ENCODE measurements at regions not wholly inside any gene's neighbourhood (a gene's known extent, or its start where the extent isn't known, plus 50 kb on each side); places are given as distances from the start of the nearest gene placed in this dataset.

- TF ChIP-seq POLR3A (IDR thresholded peaks at IDR 0.05; ENCODE audit: borderline replicate concordance, extremely low read depth, insufficient read depth, insufficient read length) = no peak
- no peak for TF ChIP-seq NCOA4 (IDR thresholded peaks at IDR 0.05; ENCODE audit: partially characterized antibody)
- TF ChIP-seq FOXK2 (conservative IDR thresholded peaks at IDR 0.05 in 1 of 2, IDR thresholded peaks at IDR 0.05 in 1 of 2; ENCODE audit: low read depth in 2 of 2) = no peak
- no peak for TF ChIP-seq COPS2 (conservative IDR thresholded peaks at IDR 0.05)
- TF ChIP-seq CCNT2 (IDR thresholded peaks at IDR 0.05; ENCODE audit: borderline replicate concordance, extremely low read depth, insufficient read length, low read depth, low read length) = no peak
- TF ChIP-seq, protein P1, sequence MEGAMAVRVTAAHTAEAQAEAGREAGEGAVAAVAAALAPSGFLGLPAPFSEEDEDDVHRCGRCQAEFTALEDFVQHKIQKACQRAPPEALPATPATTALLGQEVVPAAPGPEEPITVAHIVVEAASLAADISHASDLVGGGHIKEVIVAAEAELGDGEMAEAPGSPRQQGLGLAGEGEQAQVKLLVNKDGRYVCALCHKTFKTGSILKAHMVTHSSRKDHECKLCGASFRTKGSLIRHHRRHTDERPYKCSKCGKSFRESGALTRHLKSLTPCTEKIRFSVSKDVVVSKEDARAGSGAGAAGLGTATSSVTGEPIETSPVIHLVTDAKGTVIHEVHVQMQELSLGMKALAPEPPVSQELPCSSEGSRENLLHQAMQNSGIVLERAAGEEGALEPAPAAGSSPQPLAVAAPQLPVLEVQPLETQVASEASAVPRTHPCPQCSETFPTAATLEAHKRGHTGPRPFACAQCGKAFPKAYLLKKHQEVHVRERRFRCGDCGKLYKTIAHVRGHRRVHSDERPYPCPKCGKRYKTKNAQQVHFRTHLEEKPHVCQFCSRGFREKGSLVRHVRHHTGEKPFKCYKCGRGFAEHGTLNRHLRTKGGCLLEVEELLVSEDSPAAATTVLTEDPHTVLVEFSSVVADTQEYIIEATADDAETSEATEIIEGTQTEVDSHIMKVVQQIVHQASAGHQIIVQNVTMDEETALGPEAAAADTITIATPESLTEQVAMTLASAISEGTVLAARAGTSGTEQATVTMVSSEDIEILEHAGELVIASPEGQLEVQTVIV (CRISPR knock-in tag; IDR thresholded peaks at IDR 0.05; ENCODE audit: borderline replicate concordance) = no peak
- no peak for TF ChIP-seq KAT7 (CRISPR knock-in tag; IDR thresholded peaks at IDR 0.05; ENCODE audit: borderline replicate concordance)
- no peak for TF ChIP-seq MBD2 (IDR thresholded peaks at IDR 0.05; ENCODE audit: borderline replicate concordance, low read depth)
- no peak for TF ChIP-seq POLR2AphosphoS2 (IDR thresholded peaks at IDR 0.05; ENCODE audit: low read length)
- no peak for TF ChIP-seq FOXJ2 (tag; IDR thresholded peaks at IDR 0.05)
- no peak for TF ChIP-seq CBX2 (IDR thresholded peaks at IDR 0.05; ENCODE audit: insufficient read depth, low read length, poor library complexity, severe bottlenecking)
- TF ChIP-seq TBL1XR1 (IDR thresholded peaks at IDR 0.05; ENCODE audit: low read length in 2 of 2) = no peak
- TF ChIP-seq SAFB2 (IDR thresholded peaks at IDR 0.05; ENCODE audit: borderline replicate concordance, low read depth, low read length, severe bottlenecking) = no peak
- no peak for TF ChIP-seq FOXP1 (CRISPR knock-in tag; IDR thresholded peaks at IDR 0.05)
- TF ChIP-seq ZSCAN32 (CRISPR knock-in tag; IDR thresholded peaks at IDR 0.05) = no peak
- TF ChIP-seq LEF1 (IDR thresholded peaks at IDR 0.05) = no peak
- no peak for TF ChIP-seq KAT2B (IDR thresholded peaks at IDR 0.05; ENCODE audit: low read depth, low read length)
- Histone ChIP-seq H2AFZ (ENCODE audit: low read depth, low read length) (no peak overlapping the region), H3K36me3 (ENCODE audit: control insufficient read depth, insufficient read depth, low read length) (no peaks in the 10 kb centered on the region), H3K4me1 (replicated peaks in 1 of 2; ENCODE audit: control insufficient read depth in 2 of 2, insufficient read depth in 2 of 2, low read length in 2 of 2) (no peaks in the 10 kb centered on the region), H3K27ac (ENCODE audit: extremely low read depth, low read depth, low read length) (no peak overlapping the region), H3K79me2 (ENCODE audit: control insufficient read depth, insufficient read depth, low read length) (no peaks in the 10 kb centered on the region), H3K9me1 (ENCODE audit: control insufficient read depth, insufficient read depth, low read length) (no peaks in the 10 kb centered on the region), H3K9me3 (replicated peaks; ENCODE audit: control insufficient read depth, insufficient read depth, low read depth, low read length) (no peaks in the 10 kb centered on the region; the same call in 1 of the 2 replicates), H3K27me3 (ENCODE audit: control insufficient read depth in 2 of 2, insufficient read depth in 2 of 2, low read length in 2 of 2) (no peaks in the 10 kb centered on the region), H3K4me3 (no peak overlapping the region), H4K20me1 (replicated peaks; ENCODE audit: control insufficient read depth, insufficient read depth, low read length) (no peaks in the 10 kb centered on the region), H3K9ac (ENCODE audit: insufficient read depth in 1 of 2, low read depth in 2 of 2, low read length in 2 of 2) (no peak overlapping the region), H3K4me2 (ENCODE audit: insufficient read depth, low read length) (no peak overlapping the region)
- in situ Hi-C loops (cut with MboI) (no loop called here), intact Hi-C loops (cut with micrococcal nuclease) (no loop called here)
- no TSS peak for BruUV-seq (replicated peaks)
- no peak for FAIRE-seq
- POLR2A ChIA-PET = interaction anchor here (0.7 kb wide), 1 partner anchor 18 kb away, joined by 3 read pairs; no protein-coding TSS in a partner anchor
- DNase-seq (ENCODE audit: extremely low read depth in 1 of 4, low spot score in 3 of 4) = no peak
- no peak for ATAC-seq
- WGBS (ENCODE audit: insufficient coverage, low coverage, missing lambda C conversion rate) = 0% methylated on average over 1 of the region's 1 CpG
- CTCF ChIA-PET (ENCODE audit: low intra/inter-chr PET ratio) = no interaction called here
Measured at GRCh38 chr21:19724081-19724480, 1274.1 kb upstream of the NCAM2 start.

Measured in K562 (cell line).